Right ventricle myocardium inferior (tissue), 1 donor: ENCODE measurements at regions not wholly inside any gene's neighbourhood (a gene's known extent, or its start where the extent isn't known, plus 50 kb on each side); places are given as distances from the start of the nearest gene placed in this dataset.

Experiments used
- ATAC-seq: fragments of 200-7000 bp; cut with Tn5 transposase; one replicate; pipeline ENCODE4 v1.9.1; 2020; ENCODE audit warnings: mild to moderate bottlenecking, moderate library complexity
- DNase-seq: peaks from one replicate; pipeline ENCODE4 v3.0.0; 2021; ENCODE audit errors: missing footprints
- intact Hi-C: fragments of 100-400 bp; cut with DNase I; formaldehyde crosslinking; loops from one replicate; pipeline ENCODE4 v1.11.0; 2022
- donor health status: DM: no; HTN: yes; CAD: no; lungs with severe emphysema.

DNA sequence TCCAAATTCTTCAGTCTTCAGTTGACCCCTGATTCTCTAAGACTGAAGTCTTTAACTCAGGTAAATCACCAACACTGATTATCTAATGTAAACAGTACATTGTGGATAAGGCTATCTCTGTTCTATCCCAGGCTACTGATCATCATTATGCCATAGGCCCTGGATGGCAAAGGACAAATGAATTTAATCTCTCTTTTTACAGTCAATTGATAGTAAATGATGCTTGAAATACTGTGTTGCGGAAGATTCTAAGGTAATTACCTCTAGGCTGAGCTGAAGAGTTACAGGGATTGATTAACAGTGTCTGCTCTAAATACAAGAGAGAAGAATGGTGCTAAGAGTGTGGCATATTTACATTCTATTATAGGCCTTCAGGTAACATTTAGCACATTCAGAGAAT, 264.7 kb downstream of the ACTL7B start:
- no peak for ATAC-seq
- no peak for DNase-seq
- intact Hi-C loops: no loop called here

DNA sequence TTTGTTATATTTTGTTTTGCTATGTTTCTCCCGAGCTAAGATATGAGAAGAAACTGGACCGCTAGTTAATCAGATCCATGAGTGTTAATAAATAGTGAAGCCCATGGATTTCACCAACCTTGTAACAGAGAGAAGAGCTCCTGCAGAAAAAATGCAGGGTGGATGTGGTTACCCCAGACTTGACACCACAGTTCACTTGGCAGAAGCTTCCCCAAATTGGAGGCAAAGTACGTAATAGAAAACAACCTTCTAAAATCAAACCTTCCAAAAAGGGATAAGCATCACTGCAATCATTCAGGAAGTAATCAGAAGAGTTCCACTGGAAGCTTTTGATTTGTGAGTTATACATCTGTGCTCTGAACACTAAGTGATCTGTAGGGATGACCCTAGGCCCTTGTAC, 267.5 kb downstream of the ACTL7B start:
- intact Hi-C loops: no loop called here
- ATAC-seq (no peak), DNase-seq (no peak)

DNA sequence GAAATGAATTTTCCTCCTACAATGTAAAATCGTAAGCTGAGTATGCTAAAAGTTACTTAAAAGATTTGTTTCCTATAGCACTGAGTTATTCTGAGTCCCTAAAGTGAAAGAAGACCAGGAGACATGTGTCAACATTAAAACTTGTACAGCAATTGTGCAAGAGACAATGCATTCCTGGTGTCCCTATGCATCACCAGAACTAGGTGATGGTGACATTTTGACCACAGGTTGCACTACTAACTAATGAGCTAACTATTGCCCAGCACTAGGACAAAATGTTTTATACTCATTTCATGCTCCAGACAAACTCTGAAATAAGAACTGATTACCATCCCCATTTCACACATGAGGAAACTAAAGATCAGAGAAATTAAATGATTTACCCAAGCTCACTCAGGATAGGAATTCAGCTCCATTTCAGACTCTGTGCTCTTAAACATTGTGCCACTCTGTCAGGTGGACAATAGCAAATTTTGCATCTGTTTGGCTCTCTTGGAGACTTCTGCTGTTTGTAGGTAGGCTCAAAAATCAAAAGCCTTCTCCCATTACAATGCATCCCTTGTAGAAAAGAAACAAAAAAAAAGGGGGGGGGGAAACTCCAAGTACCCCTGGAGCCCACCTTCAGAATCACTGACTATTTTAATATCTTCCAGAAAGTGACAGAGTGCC, 269.2 kb downstream of the ACTL7B start:
- intact Hi-C loops: no loop called here
- DNase-seq (no peak), ATAC-seq (no peak)

DNA sequence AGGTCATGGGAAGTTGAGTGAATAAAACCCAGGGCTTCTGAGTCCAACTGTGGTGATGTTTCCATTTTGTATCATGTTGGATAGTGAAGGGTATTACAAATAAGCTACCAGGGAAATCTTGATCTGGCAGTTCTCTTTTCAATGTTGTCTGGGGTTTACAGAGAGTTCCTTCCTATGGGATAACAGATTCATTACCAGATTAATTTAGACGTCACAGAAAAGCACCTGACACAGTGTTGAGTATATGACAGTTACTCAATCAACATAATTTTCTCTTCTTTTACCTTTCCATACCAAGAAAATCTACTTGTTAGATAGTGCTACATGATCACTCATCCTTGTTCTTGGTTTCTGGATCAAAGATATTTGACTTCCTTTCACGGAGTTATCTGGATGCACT, 270.9 kb downstream of the ACTL7B start:
- ATAC-seq (no peak), DNase-seq (no peak)
- intact Hi-C loops: no loop called here

DNA sequence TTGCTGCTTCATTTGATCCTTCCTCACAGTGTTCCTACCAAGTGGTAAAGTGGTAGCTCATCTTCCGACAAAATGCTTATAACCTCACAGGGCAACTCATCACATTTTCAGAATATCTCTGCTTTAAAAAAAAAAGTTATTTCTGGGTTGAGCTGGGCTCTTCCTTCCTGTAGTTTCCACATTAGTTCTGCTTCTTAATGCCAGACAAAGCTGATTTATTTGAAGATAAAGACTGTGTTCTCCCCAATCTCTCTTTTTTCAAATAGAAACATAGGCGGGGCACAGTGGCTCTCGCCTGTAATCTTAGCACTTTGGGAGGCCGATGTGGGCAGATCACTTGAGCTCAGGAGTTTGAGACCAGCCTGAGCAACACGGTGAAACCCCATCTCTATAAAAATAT, 273.1 kb downstream of the ACTL7B start:
- no peak for ATAC-seq
- DNase-seq: no peak
- intact Hi-C loops: no loop called here

DNA sequence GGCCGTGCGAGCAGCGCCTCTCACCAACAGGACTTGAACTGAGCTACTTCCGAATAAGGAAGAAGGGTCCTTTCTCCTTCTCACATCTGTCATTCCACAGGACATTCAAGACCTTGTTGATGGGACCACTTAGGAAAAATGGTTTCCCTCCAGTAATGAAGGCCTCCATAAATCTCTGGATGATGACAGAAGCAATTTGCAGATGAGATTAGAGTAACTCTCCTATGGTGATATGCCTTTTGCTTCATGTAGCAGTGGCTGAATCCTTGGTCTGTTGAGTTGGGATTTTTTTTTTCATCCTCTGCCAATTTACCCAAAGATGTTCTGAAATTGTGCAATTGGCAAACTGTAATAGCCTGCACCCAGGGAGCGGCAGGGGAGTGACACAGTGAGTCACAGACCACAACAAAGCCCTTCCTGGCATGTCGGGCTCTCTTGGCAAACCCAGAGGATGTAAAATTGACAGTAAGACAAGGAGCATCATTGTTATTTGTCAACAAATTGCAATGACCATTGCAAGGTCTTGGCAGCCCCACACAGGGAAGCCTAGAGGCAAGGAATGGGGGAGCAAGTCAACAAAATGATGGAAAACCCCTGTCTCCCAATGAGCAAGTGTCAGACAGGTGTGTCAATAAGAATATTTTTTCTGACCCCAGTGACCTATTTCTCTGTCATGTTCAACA, 275.9 kb downstream of the ACTL7B start:
- DNase-seq (no peak), ATAC-seq (no peak)
- intact Hi-C loops: no loop called here

DNA sequence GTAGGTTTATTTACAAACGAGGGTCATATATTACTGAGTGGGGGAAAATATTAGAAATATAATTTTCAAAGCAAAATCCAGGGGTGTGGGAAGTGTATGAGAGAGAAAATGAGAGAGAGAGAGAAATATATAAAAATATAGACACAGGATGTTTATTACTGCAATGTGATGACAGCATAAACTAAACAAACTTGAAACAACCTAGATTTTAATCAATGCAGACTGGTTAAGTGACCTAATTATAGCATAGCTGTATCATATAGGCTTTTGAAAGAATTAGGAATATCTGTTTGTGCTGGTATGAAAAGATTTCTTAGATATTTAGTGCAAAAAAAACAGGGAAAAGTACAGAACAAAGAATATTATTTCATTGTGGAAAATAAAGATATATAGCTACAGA, 280.5 kb downstream of the ACTL7B start:
- DNase-seq (no peak), ATAC-seq (no peak)
- intact Hi-C loops: no loop called here

DNA sequence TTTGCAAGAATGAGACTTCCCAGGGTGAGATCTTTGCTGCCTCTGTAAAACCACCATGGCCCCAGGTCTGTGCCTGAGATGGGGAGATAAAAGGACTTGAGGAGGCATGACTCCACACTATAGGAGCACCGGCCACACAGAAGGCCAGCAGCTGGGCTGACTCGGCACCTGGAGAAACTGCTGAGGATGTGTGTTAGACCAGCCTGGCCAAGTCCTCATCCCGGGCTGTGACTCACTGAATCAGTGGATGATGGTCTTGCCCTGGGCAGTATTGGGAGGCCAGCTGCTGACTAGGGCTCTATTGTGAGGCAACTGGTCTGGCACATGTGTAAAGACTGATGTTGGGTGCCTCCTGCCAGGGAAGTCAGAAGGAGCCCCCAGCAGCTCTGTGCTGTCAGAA, 286.2 kb downstream of the ACTL7B start:
- DNase-seq: no peak
- ATAC-seq: no peak
- intact Hi-C loops: loop anchor here (5.0 to 10.0 kb wide), 3 partner anchors 193 to 1087 kb away; no protein-coding TSS in a partner anchor

DNA sequence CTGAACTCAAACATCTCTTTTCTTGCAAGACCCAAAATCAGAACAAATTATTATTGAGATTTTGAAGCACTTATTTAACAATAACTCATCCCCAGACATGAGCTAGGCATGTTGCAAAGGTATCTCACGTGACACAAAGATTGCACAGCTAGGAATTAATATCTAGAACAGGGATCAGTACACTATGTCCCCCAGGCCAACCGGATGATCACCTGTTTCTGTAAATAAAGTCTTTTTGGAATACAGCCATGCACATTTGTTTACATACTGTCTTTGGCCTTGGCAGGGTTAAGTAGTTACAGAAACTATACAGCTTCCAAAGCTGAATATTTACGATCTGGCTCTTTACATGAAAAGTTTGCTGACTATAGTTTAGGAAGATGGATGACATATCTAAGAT, 287.7 kb downstream of the ACTL7B start:
- ATAC-seq: no peak
- intact Hi-C loops: loop anchor here (5.0 to 10.0 kb wide), 3 partner anchors 194 to 1086 kb away; no protein-coding TSS in a partner anchor
- no peak for DNase-seq

DNA sequence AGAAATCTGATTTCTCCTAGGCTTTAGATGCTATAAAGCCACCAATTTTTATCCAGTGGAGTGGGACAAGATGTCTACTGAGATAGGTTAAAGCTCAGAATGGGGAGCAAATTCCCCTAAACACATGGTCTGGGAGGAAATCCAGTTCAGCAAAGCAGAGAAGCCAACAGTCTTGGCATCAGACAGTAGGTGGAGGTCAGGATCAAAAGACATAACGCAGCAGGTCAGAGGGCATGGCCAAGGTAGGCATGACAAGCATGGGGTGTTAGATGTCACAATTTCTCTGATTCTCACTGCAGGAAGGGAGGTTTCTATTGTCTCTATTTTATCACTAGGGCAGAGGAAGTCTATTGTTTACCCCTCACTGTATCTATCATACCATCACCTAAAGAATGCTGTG, 288.2 kb downstream of the ACTL7B start:
- ATAC-seq: no peak
- DNase-seq: no peak
- intact Hi-C loops: loop anchor here (5.0 to 10.0 kb wide), 3 partner anchors 195 to 1085 kb away; no protein-coding TSS in a partner anchor

DNA sequence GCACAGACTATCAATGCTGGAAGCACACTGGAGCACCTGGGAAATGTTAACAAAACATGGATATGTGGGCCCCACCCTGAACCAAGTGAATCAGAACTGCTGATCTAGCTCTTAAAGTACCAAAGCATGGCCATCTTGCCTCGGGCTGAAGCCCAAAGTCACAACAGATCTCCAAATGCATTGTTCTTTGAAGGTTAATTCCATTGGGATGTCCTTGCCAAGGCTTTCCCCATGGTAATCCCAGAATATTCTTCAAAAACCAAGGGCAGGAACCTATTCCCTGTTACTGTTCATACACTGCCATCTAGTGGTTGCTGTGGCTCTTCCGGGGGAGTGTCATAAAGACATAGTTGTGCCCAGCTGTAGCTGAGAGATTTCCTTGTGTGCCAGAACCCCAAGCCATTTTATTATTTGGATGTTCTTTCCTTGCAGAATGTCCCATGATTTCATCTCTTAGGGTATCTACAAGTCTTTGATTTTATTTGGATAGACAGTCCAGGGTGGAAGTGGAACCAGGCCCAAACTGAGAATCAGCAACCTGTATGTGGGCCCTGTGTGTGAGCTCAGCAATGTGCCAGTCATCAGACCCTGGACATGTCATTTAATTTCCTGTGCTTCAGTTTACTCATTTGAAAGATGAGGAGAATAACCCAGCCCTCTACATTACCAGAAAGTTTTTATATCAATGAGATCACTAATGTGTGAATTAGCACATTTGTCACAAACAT, 290.0 kb downstream of the ACTL7B start:
- ATAC-seq (peak; percentile 89), DNase-seq (no peak)
- intact Hi-C loops: loop anchor here (2.0 to 10.0 kb wide), 4 partner anchors 196 to 1101 kb away; no protein-coding TSS in a partner anchor

DNA sequence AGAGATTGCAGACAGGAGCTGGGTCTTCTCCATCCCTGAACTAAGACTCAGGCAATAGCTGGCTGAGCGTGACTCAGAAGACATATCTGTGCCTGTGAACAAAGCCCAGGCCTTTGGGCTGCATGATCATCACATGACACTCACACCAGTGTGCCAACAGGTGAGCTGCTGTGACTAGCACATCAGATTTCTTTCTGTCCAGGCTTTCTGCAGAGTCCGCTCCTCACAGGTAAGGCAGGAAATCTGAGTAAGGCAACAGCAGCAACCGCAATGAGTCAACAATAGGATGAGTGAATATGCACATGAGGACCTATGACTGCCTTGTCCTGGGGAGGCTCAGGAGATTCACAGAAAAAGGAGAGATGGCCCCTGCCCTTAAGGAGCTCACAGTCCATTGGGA, 293.6 kb downstream of the ACTL7B start:
- ATAC-seq (no peak), DNase-seq (no peak)
- intact Hi-C loops: loop anchor here (10.0 kb wide), 1 partner anchor 287 kb away; no protein-coding TSS in a partner anchor

DNA sequence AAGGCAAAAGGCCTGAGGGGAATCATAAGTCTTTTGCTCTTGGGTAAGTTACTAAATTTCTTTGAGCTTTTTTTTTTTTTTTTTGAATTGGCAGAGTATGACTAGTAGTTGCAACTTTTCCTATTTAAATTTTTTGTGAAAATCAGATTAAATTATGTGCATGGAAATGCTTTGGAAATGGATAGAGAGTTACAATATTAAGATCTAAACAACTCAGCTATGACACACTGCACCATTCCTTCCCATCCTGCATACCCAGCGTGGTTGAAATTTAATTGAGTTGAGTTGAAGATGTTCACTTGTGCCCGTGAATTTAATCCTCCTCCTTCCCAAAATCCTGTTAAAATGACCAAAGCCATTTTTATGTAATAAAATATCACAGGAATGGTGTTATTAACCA, 296.4 kb downstream of the ACTL7B start:
- intact Hi-C loops: no loop called here
- DNase-seq (no peak), ATAC-seq (no peak)

DNA sequence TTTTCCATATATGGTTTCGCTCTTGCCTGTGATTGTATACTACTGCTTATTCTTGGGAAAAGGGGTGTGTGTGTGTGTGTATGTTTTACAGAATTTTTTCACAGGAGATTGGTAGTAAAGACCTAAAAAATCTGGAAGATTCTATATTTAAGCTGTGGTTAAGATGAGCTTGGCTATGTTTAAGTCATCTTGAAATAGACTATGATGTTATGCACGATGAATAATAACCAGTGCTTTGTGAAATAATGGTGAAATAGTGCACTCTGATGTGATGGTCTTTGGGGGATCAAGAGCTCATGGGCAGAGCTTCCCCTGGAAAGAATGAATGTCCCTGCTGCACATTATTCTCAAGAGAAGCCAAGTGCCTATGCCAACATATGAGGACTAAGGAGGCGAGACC, 301.0 kb downstream of the ACTL7B start:
- ATAC-seq: no peak
- intact Hi-C loops: no loop called here
- no peak for DNase-seq

DNA sequence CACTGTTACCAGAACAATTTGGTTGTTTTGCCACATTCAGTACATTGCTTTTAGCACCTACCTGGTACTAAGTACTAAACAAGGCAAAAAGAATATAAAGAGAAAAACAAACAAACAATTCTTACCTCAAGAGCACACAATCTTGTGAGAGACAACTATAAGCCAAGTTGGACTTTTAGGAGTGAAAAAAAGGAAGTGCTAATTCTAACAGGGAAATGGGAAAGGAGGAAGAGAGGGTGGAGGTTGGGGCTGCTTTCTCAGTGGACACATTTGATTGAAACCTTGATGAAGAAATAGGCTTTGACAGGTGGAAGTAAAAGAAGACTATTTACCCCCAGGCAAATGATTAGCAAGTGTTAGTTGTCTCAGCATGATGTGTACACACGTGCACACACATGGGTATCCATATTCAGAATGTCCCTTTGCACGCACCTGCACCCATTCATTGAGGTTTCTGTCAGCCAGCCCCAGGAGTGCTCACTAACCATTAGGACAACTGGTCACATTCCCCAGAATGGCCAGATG, 302.6 kb downstream of the ACTL7B start:
- ATAC-seq (no peak), DNase-seq (no peak)
- intact Hi-C loops: no loop called here

DNA sequence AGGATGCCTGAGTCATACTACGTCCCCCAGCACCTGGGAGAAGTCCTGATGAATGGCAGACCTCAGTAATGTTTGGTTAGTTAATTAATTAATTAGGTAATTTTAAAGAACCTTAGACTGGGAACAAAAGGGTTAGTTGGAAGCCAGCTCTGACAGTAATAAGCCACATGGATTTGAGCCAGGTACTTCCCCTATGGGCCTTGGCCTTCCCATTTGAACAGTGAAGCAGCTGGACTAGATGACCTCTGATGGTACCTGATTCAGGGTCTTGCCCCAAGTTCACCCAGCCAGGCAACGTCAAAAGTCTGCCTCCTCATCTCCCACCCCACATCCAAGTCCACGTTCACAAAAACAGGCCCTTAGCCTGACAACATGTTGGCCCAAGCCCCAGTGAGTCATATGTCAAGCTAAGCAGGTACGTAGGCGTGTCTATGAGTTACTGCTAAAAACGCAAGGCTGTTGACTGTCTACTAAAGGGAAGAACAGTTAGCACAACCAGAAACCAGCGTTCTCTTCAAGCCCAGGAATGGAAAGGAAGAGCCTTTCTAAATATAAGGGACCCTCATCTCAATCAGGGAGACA, 303.2 kb downstream of the ACTL7B start:
- DNase-seq (no peak), ATAC-seq (no peak)
- intact Hi-C loops: no loop called here

DNA sequence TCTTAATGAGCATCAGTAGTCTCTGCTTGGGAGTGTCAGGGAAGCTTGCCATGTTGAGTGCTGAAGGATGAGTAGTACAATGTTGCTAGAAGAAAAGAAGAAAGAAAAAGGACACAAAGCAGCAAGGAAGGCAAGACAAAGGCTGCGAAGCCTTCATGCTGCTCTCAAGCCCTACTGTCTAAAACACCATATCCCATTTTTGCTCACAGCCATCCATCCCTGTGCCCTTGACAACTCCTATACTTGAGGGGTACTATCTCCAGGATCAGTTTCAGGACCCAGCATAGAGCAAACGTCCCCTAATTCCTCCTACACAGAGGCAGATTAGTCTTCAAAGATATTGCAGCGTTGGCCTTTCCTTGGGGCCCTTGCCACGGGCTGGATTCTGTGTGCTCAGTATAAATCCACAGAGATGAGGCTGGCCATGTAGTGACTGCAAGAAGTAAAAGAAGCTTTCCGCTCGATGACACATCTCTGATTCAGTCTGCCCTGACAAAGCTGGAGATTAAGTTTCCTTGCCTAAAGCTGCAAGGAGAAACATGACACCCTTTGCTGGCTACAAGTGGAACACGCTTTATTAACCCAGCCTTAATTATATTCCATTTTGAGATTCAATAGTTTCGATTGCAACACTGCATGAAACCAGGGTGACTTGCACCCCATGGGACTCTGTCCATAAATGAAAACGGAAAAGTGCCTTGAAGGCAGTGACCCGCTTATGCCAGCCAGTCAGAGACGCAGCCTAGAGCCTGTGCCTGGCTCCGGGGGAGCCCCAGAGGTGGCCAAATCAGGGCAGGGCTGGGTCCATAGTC, 304.6 kb downstream of the ACTL7B start:
- no peak for ATAC-seq
- no peak for DNase-seq
- intact Hi-C loops: no loop called here

DNA sequence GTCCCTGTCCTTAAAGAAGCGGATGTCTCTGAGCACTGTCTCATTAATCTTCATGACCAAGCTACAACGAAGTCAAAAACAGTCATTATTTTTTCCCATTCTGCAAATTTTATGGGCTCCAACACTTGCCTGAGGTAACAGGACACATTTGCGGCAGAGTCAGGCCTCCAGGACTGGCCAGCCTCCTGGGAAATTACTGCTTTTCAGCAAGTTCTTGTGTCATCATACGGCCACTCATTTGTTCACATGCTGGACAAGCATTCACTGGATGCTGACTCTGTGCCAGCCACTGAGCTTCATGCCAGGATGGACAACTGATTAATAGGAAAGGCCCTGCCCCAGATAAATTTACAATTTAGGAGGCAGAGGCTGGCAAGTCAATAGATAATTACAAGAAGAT, 305.7 kb downstream of the ACTL7B start:
- intact Hi-C loops: no loop called here
- DNase-seq (no peak), ATAC-seq (no peak)

DNA sequence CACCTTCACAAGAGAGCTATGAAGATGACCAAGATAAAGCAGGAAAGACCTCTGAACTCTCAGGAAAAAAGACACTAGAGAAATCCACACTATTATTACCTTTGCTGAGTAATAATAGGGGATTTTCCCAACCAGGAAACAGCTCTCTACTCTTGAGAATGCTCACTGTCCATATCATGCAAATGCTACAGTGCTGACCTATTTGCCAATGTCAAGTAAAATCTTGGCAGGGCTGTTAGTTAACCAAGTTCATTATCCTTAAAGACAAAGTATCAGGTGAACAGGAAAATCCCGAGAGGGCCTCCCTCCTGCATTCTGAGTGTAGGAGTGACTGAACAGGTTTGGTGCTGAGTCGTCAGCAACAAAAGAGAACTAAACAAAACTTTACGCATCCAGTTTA, 306.6 kb downstream of the ACTL7B start:
- intact Hi-C loops: no loop called here
- no peak for ATAC-seq
- no peak for DNase-seq
